HFF-Myc (cell line): ENCODE measurements at regions not wholly inside any gene's neighbourhood (a gene's known extent, or its start where the extent isn't known, plus 50 kb on each side); places are given as distances from the start of the nearest gene placed in this dataset.

ENCODE experiments used
- DNase-seq: peaks from one replicate; pipeline ENCODE4 v3.0.0-alpha.2; 2011; ENCODE audit warnings: low read depth; ENCODE audit errors: extremely low read depth
- H3K4me3 ChIP-seq: replicated peaks from 2 replicates; pipeline ENCODE4 v1.5.1; 2011; ENCODE audit warnings: low read depth, mild to moderate bottlenecking, control low read depth, low read length
- CTCF ChIP-seq: IDR thresholded peaks from 2 replicates; pipeline ENCODE4 v1.5.1; 2012; ENCODE audit warnings: mild to moderate bottlenecking, low read depth, low read length, control low read depth; ENCODE audit errors: missing control alignments

- no peak for TF ChIP-seq CTCF
- H3K4me3 ChIP-seq, result no peak overlapping the region
- DNase-seq, result no peak
Observed at GRCh38 chr13:102930566-102930965, 84.7 kb downstream of the ERCC5 start.

- no peak for TF ChIP-seq CTCF
- no peak overlapping the region for H3K4me3 ChIP-seq
- DNase-seq, result no peak
Observed at GRCh38 chr13:102928941-102929675, 83.3 kb downstream of the ERCC5 start.
